ENCODE measurements at regions not wholly inside any gene's neighbourhood (a gene's known extent, or its start where the extent isn't known, plus 50 kb on each side); places are given as distances from the start of the nearest gene placed in this dataset.

DNA sequence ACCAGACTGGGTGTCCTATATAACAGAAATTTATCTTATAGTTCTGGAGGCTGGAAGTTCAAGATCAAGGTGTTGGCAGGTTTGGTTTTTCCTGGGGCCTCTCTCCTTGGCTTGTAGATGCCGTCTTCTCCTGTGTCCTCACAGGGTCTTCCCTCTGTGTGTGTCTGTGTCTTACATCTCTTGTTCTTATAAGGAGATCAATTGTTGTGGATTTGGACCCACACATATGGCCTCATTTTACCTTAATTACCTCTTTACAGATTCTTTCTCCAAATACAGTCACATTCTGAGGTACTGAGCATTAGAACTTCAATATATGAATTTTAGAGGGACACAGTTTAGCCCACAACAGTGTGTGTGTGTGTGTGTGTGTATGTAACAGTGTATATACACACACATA lies 74.5 kb downstream of the EDN1 start:
- CTCF ChIA-PET, result no interaction called here
- Mint-ChIP-seq H3K4me1 (ENCODE audit: low read depth, unreplicated experiment) (peaks cover 46% of the 10 kb centered on the region), H3K9me3 (ENCODE audit: low read depth, unreplicated experiment) (peaks cover 13% of the 10 kb centered on the region), H3K27ac (ENCODE audit: unreplicated experiment) (peak overlapping the region; percentile 97), H3K27me3 (ENCODE audit: unreplicated experiment) (no peaks in the 10 kb centered on the region), H3K4me3 (ENCODE audit: low read depth, unreplicated experiment) (no peak overlapping the region), H3K36me3 (ENCODE audit: insufficient read depth, unreplicated experiment) (peaks cover 7% of the 10 kb centered on the region)
- TF ChIP-seq, protein P1, sequence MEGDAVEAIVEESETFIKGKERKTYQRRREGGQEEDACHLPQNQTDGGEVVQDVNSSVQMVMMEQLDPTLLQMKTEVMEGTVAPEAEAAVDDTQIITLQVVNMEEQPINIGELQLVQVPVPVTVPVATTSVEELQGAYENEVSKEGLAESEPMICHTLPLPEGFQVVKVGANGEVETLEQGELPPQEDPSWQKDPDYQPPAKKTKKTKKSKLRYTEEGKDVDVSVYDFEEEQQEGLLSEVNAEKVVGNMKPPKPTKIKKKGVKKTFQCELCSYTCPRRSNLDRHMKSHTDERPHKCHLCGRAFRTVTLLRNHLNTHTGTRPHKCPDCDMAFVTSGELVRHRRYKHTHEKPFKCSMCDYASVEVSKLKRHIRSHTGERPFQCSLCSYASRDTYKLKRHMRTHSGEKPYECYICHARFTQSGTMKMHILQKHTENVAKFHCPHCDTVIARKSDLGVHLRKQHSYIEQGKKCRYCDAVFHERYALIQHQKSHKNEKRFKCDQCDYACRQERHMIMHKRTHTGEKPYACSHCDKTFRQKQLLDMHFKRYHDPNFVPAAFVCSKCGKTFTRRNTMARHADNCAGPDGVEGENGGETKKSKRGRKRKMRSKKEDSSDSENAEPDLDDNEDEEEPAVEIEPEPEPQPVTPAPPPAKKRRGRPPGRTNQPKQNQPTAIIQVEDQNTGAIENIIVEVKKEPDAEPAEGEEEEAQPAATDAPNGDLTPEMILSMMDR (IDR thresholded peaks at IDR 0.05; ENCODE audit: unreplicated experiment), result no peak
- intact Hi-C loops (cut with micrococcal nuclease; ENCODE audit: unreplicated experiment), result loop anchor here (1.0 to 5.0 kb wide), 3 partner anchors 32 to 72 kb away; partner anchors contain the start of gene EDN1
- DNase-seq, result no peak
- no TSS peak for BruUV-seq (replicated peaks)

DNA sequence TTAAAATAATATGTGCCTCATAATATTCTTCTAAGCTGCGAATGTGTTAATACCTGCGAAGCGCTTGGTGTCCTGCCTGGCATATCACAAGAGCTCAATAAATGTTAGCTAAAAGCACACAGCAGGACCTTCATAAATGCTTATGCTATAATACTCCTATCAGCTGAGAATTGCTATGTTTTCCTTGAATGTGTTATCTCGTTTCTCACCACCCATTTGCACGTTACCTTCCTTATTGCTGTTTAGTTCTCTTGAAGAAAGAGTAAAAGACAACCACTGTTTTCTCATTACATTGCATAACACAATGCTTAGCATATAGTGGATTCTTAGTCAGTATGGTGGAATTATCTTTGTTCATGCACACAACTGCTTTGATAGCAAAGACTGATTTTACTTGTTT lies 76.6 kb downstream of the EDN1 start:
- Mint-ChIP-seq H3K27me3 (ENCODE audit: unreplicated experiment) (no peaks in the 10 kb centered on the region), H3K36me3 (ENCODE audit: insufficient read depth, unreplicated experiment) (peaks cover 7% of the 10 kb centered on the region), H3K27ac (ENCODE audit: unreplicated experiment) (no peak overlapping the region), H3K4me3 (ENCODE audit: low read depth, unreplicated experiment) (no peak overlapping the region), H3K9me3 (ENCODE audit: low read depth, unreplicated experiment) (peaks cover 13% of the 10 kb centered on the region), H3K4me1 (ENCODE audit: low read depth, unreplicated experiment) (peaks cover 58% of the 10 kb centered on the region)
- no peak for DNase-seq
- CTCF ChIA-PET, result interaction anchor here (1.4 kb wide), 1 partner anchor 53 kb away, joined by 3 read pairs; no protein-coding TSS in a partner anchor
- TF ChIP-seq, protein P1 (IDR thresholded peaks at IDR 0.05; ENCODE audit: unreplicated experiment), result no peak
- BruUV-seq (replicated peaks), result no TSS peak
- intact Hi-C loops (cut with micrococcal nuclease; ENCODE audit: unreplicated experiment), result loop anchor here (5.0 kb wide), 2 partner anchors 34 to 74 kb away; partner anchors contain the start of gene EDN1

DNA sequence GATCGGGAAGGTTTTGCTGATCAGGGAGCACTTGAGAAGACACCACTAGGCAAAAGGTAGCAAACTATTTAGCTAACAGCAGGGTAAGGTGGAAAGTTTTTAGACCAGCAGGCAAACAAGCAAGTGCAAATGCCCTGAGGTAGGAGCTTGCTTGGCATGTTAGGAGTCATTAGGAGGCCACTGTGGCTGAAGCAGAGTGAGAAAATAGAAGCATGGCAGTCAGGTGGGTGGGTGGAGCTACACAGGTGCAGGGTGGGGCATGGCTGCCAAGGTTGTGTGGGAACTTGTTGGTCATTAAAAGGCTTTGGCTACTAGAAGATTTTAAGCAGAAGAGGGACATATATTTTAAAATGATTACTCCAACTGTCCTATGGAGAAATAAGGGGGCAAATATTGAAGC lies 77.3 kb downstream of the EDN1 start:
- H3K27me3 Mint-ChIP-seq (ENCODE audit: unreplicated experiment), result no peaks in the 10 kb centered on the region
- DNase-seq, result no peak
- H3K27ac Mint-ChIP-seq (ENCODE audit: unreplicated experiment), result no peak overlapping the region
- H3K4me1 Mint-ChIP-seq (ENCODE audit: low read depth, unreplicated experiment), result peaks cover 59% of the 10 kb centered on the region
- H3K36me3 Mint-ChIP-seq (ENCODE audit: insufficient read depth, unreplicated experiment), result peaks cover 7% of the 10 kb centered on the region
- no TSS peak for BruUV-seq (replicated peaks)
- peaks cover 13% of the 10 kb centered on the region for H3K9me3 Mint-ChIP-seq (ENCODE audit: low read depth, unreplicated experiment)
- intact Hi-C loops (cut with micrococcal nuclease; ENCODE audit: unreplicated experiment), result loop anchor here (5.0 kb wide), 2 partner anchors 35 to 75 kb away; partner anchors contain the start of gene EDN1
- CTCF ChIA-PET, result no interaction called here
- TF ChIP-seq, protein P1 (IDR thresholded peaks at IDR 0.05; ENCODE audit: unreplicated experiment), result no peak
- H3K4me3 Mint-ChIP-seq (ENCODE audit: low read depth, unreplicated experiment), result no peak overlapping the region

DNA sequence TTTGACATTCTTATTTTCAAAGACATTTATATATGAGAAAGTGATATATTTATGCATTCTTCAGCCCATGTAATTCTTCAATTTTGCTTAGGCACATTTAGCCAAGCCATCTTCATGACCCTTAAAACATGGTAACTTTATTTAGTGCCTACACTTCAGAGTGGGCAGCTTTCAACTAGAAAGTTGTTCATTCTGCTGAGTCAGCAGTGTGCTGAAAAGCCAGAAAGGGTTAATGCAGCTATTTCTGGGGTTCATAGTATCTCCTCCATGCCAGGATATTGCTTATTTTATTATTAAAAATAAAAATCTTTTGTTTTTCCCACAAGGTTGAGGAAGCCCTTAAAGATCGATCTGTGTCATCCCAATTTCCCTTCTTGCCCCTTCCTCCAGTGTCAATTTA lies 79.2 kb downstream of the EDN1 start:
- intact Hi-C loops (cut with micrococcal nuclease; ENCODE audit: unreplicated experiment), result loop anchor here (5.0 kb wide), 2 partner anchors 37 to 77 kb away; partner anchors contain the start of gene EDN1
- Mint-ChIP-seq H3K27ac (ENCODE audit: unreplicated experiment) (no peak overlapping the region), H3K27me3 (ENCODE audit: unreplicated experiment) (no peaks in the 10 kb centered on the region), H3K4me1 (ENCODE audit: low read depth, unreplicated experiment) (peaks cover 48% of the 10 kb centered on the region), H3K9me3 (ENCODE audit: low read depth, unreplicated experiment) (peaks cover 13% of the 10 kb centered on the region), H3K4me3 (ENCODE audit: low read depth, unreplicated experiment) (no peak overlapping the region), H3K36me3 (ENCODE audit: insufficient read depth, unreplicated experiment) (no peaks in the 10 kb centered on the region)
- CTCF ChIA-PET, result interaction anchor here (0.6 to 1.5 kb wide), 6 partner anchors 37 to 114 kb away, joined by 3 to 14 read pairs (median 4); partner anchors contain the start of gene EDN1
- TF ChIP-seq, protein P1 (IDR thresholded peaks at IDR 0.05; ENCODE audit: unreplicated experiment), result no peak
- no TSS peak for BruUV-seq (replicated peaks)
- no peak for DNase-seq

All from Calu3 (cell line).